Stimulated activated naive CD8-positive, alpha-beta T cell treated with anti-CD3 and anti-CD28 coated beads, Interleukin-15, Interleukin-2, amounts not matched to agents 100 ng/mL and 50 ng/mL, for 24 hours (primary cell): ENCODE measurements at regions not wholly inside any gene's neighbourhood (a gene's known extent, or its start where the extent isn't known, plus 50 kb on each side); places are given as distances from the start of the nearest gene placed in this dataset.

ENCODE experiments used
- H3K27ac Mint-ChIP-seq: one replicate; pipeline ENCODE4 v1.8.0; 2021; ENCODE audit warnings: mild to moderate bottlenecking, mixed read lengths
- H3K27me3 Mint-ChIP-seq: one replicate; pipeline ENCODE4 v1.8.0; 2021; ENCODE audit warnings: mixed read lengths
- H3K36me3 Mint-ChIP-seq: one replicate; pipeline ENCODE4 v1.8.0; 2021; ENCODE audit warnings: low read depth, mixed read lengths
- H3K4me1 Mint-ChIP-seq: one replicate; pipeline ENCODE4 v1.8.0; 2021; ENCODE audit warnings: low read depth, mixed read lengths
- H3K4me3 Mint-ChIP-seq: one replicate; pipeline ENCODE4 v1.8.0; 2021; ENCODE audit warnings: mild to moderate bottlenecking, mixed read lengths
- H3K9me3 Mint-ChIP-seq: one replicate; pipeline ENCODE4 v1.8.0; 2021; ENCODE audit warnings: mixed read lengths

DNA sequence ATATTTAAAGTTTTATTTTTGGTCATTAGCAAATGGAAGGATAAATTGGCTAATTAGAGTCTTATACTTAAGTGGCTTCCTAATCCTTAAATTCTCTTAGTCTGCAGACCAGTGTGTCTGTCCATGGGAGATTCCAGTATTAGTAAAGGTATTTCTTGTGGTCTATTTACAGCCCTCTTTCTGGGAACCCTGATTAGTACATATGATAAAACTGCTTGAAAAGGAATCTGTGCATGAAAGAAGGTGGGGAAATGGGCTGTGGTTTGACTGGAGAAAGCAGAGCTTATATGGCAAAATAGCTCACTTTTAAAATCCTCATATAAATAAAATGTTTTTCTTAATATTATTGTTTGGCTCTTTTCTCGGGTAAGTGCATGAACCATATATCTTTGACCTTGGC, 124.5 kb upstream of the RHOBTB1 start:
- Mint-ChIP-seq H3K27ac (no peak overlapping the region), H3K4me1 (no peaks in the 10 kb centered on the region), H3K4me3 (no peak overlapping the region), H3K27me3 (no peaks in the 10 kb centered on the region), H3K9me3 (no peaks in the 10 kb centered on the region), H3K36me3 (no peaks in the 10 kb centered on the region)

DNA sequence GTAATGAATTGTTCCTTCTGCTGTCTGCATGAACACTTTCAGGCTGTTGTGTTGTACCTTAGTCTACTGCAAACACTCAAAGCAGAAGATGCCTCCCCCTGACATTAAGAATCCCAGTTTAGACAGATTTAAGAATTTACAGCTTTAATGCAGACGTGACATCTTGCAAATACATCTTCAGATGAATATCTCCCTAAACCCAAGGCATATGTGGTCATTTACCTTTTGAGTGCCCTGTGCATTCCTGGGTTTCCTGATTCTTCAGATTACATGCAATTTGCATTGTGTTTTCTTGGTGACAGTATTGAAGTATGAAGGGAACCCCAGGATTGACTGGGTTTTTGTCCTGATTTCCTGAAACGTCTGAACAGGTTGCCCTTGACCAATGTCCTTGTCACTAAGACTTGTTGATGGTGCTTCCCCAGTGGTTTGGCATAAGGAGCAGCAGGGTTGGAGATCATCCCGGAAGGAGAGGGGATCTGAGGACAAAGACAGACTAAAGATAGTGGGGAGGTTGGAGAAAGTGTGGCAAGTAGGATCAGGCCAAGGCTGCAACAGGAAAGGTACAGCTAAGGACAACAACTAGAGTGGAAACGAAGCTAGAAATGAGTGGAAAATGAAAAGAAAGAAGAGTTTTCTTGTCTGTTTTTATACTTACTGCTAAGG, 123.8 kb upstream of the RHOBTB1 start:
- Mint-ChIP-seq H3K4me3 (no peak overlapping the region), H3K27me3 (no peaks in the 10 kb centered on the region), H3K27ac (no peak overlapping the region), H3K36me3 (no peaks in the 10 kb centered on the region), H3K4me1 (no peaks in the 10 kb centered on the region), H3K9me3 (no peaks in the 10 kb centered on the region)

DNA sequence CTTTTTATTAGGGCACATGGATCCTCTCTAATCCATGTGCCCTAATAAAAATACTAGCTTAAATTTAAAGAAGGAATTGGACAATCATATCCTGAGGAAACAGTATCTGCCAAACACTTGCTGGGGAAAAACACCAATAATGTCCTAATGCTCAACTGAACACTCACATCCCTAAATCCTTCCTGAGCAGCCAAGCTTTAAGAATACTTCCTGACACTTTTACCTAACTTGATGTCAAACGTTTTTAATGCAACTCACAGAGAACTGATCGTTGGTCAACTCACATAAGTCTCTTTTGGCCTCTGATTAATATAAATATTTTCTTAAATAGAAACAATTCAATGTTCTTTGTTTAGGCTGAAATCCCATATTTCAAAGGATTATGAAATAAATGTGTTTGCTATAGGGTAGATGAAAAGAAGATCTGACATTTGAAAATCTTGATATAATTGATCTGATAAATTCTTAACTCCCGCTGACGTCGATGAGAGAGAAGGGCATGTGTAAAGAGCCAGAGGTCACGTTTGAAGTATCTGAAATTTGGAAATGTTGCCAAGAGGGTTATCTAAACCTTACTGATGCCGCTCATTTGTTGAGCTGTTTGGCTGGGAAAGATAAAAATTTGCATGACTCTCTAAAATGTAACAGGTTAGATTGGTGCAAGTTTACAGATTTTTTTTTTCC, 122.8 kb upstream of the RHOBTB1 start:
- Mint-ChIP-seq H3K27me3 (peaks cover 3% of the 10 kb centered on the region), H3K27ac (no peak overlapping the region), H3K36me3 (no peaks in the 10 kb centered on the region), H3K4me1 (no peaks in the 10 kb centered on the region), H3K4me3 (no peak overlapping the region), H3K9me3 (no peaks in the 10 kb centered on the region)

DNA sequence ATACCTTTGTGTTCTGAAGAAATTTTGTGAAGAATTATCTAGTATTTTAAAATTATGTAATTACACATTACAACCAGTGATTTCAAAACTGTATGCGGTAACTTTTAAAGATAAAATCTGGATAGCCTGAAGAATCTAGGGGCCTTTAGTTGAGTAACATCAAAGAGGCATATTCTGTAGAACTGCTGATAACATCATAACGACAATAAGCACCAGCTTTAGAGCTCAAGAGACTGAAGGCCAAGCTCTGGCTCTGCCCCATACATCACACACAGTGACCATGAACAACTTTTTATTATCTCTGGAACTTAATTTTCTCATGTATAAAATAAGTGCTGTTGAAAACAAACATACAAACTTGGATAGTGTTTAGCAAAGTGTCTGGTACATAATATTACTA, 121.1 kb upstream of the RHOBTB1 start:
- H3K27me3 Mint-ChIP-seq, result peaks cover 3% of the 10 kb centered on the region
- no peak overlapping the region for H3K4me3 Mint-ChIP-seq
- no peaks in the 10 kb centered on the region for H3K9me3 Mint-ChIP-seq
- H3K36me3 Mint-ChIP-seq, result no peaks in the 10 kb centered on the region
- H3K4me1 Mint-ChIP-seq, result no peaks in the 10 kb centered on the region
- H3K27ac Mint-ChIP-seq, result no peak overlapping the region

DNA sequence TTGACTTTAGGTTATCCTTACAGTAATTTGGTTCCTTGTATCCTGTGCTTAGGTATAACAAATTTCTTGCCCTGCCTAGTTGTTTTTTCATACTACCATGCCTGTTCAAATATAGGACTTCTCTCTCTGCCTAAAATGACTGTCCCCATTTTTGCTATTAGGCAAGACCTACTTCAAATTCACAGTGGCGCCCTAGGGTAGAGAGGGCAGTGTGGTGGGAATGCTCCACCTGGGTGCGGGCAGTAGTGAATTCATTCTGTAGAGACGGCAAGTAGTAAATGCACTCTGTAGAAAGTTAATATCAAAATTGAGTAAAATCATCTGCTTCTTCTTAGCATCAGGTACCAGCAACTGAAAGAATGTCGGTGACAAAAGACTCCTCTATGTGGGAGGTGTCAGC, 120.4 kb upstream of the RHOBTB1 start:
- H3K36me3 Mint-ChIP-seq, result no peaks in the 10 kb centered on the region
- H3K27me3 Mint-ChIP-seq, result peaks cover 3% of the 10 kb centered on the region
- H3K27ac Mint-ChIP-seq, result no peak overlapping the region
- no peaks in the 10 kb centered on the region for H3K9me3 Mint-ChIP-seq
- no peak overlapping the region for H3K4me3 Mint-ChIP-seq
- H3K4me1 Mint-ChIP-seq, result no peaks in the 10 kb centered on the region

DNA sequence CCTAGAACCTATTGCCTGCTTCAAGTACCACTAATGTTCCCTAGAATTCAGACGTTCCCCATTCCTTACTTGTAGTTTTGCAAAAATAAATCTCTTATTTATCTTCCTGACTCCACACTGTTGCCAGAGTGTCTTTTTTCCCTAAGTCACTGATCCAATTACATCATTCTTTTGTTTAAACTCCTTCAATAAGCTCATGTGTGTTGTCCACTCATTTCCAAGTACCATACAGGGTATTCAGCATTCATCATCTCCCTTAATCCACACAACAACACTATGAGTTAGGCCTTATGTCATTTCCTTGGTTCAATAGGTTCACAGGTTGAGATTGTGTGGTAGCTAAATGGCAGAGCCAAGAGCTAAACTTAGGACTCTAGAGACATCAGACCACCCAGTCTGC, 119.9 kb upstream of the RHOBTB1 start:
- no peak overlapping the region for H3K4me3 Mint-ChIP-seq
- H3K9me3 Mint-ChIP-seq, result no peaks in the 10 kb centered on the region

DNA sequence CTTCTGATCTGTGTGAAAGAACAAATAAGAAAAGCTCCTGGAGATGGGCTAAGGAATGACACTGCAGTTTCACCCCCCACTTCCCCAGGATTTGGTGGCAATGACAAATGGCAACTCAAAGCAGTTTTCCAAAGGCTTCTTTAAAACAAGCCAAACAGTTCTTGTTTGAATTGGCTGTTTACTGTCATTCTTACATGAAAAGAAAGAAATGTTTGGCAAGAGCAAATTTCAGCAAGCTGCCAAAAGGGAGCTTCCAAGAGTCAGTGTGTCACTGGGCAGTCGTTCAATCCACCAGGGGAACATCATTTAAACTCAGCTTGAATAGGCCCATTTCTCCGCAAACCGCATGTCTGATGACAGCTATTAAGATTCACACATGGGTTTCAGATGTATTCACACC, 119.0 kb upstream of the RHOBTB1 start:
- H3K27ac Mint-ChIP-seq, result no peak overlapping the region
- peaks cover 3% of the 10 kb centered on the region for H3K27me3 Mint-ChIP-seq
- H3K4me3 Mint-ChIP-seq, result no peak overlapping the region
- H3K4me1 Mint-ChIP-seq, result no peaks in the 10 kb centered on the region
- H3K36me3 Mint-ChIP-seq, result no peaks in the 10 kb centered on the region
- H3K9me3 Mint-ChIP-seq, result no peaks in the 10 kb centered on the region

More for the DNA sequence above, 119.9 kb upstream of the RHOBTB1 start:
- Mint-ChIP-seq H3K27ac (no peak overlapping the region), H3K36me3 (no peaks in the 10 kb centered on the region), H3K4me1 (no peaks in the 10 kb centered on the region), H3K27me3 (peaks cover 3% of the 10 kb centered on the region)

DNA sequence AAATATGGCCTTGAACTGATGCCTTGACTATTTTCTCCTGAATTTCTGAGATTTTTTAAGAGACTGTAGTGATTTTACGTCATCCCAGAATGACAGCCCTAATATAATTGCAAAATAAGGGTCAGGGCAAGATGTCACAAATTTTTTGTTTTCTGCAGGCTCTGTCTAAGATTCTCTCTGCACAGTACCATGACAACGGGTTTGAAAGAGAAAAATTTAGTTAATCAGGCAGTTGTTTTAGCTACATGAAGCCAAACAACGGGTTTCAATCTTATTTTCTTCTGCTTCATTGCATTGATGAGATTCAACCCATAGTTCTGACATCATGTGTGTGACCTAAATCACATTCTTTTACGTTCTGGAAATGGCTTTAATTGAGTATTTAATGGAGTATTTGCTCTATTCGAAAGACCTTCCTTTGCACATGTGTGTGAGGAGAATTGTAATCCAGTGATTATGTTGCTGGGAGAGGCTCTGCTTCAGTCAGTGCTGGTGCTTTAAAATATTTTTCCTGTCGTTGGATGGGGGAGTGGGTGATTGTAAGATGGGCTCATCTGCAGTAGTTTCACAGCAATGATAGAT, 118.0 kb upstream of the RHOBTB1 start:
- H3K4me3 Mint-ChIP-seq, result no peak overlapping the region
- no peak overlapping the region for H3K27ac Mint-ChIP-seq
- H3K4me1 Mint-ChIP-seq, result no peaks in the 10 kb centered on the region
- no peaks in the 10 kb centered on the region for H3K36me3 Mint-ChIP-seq
- no peaks in the 10 kb centered on the region for H3K9me3 Mint-ChIP-seq
- H3K27me3 Mint-ChIP-seq, result peaks cover 3% of the 10 kb centered on the region

DNA sequence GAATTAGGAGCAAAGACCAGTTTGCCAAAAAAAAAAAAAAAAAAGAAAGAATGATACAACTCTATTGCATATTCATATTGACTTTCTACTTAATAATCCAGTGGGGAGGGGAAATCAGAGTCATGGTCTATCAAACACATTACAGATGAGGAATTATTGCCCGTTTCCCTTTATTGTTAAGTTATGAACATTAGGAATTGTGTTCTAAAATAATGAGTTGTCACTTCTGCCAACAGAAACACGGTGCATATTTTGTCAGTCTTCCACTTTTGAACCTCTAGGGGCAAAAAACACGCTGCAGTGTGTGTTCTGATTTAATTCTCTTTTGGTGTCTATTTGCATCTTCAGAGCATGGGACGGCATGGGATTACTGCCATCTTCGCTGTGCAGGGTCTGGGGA, 115.7 kb upstream of the RHOBTB1 start:
- H3K4me3 Mint-ChIP-seq, result no peak overlapping the region
- H3K9me3 Mint-ChIP-seq, result no peaks in the 10 kb centered on the region
- H3K27me3 Mint-ChIP-seq, result peaks cover 3% of the 10 kb centered on the region
- H3K4me1 Mint-ChIP-seq, result no peaks in the 10 kb centered on the region
- H3K27ac Mint-ChIP-seq, result no peak overlapping the region
- no peaks in the 10 kb centered on the region for H3K36me3 Mint-ChIP-seq

DNA sequence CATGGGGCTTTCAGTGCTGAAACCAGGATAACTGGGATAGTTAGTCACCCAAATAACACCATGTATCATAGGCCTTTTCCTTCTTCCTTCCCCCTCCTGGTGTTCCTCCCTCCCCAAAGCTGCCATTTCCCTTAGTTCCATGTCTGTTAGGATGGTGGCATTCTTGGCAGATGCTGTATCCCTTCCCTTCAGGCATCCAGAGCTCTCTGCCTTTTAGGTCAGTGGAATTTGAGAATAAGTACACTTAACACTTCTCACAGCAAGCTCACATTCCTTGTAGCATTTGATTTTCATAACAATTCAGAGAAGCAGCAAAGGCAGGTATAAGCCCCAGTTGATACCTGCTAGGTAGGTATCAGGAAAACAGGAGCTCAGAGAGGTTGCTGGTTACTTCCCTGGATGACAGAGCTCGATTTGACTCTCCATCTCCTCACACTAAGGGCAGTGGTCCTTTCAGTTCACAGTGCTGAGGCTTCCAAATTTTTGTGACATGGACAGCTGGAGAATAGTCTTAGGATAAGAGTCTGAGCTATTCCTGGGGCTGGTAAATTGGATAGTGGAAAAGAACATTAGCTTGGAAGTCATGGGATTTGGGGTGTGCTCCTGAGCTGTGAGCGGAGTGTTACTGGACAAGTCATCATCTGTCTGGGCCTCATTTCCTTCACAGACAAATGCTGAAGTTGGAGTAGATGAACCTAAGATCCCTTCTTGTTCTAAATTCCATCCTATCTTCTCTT, 108.7 kb upstream of the RHOBTB1 start:
- H3K27me3 Mint-ChIP-seq, result no peaks in the 10 kb centered on the region
- H3K36me3 Mint-ChIP-seq, result no peaks in the 10 kb centered on the region
- H3K4me3 Mint-ChIP-seq, result no peak overlapping the region
- no peaks in the 10 kb centered on the region for H3K9me3 Mint-ChIP-seq
- no peaks in the 10 kb centered on the region for H3K4me1 Mint-ChIP-seq
- H3K27ac Mint-ChIP-seq, result no peak overlapping the region

DNA sequence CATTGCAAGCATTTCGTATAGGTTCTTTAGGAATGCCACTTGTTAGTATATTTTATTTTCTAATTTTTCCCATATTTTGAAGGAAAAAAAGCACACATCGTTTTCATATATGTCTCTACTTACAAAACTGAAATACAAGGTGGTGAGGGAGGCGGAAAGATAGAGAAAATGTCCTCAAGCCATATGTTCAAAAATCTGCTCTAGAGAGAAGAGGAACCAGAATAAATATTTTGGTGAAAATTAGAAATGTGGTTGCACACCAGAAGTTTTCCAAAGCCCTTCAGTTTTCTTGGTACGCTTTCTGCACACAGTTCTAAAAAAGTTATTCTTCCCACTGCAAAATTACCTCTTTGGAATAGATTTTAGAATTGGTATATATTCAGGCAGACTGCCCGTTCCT, 107.4 kb upstream of the RHOBTB1 start:
- no peak overlapping the region for H3K4me3 Mint-ChIP-seq
- no peaks in the 10 kb centered on the region for H3K27me3 Mint-ChIP-seq
- H3K36me3 Mint-ChIP-seq, result no peaks in the 10 kb centered on the region
- H3K4me1 Mint-ChIP-seq, result no peaks in the 10 kb centered on the region
- no peak overlapping the region for H3K27ac Mint-ChIP-seq
- no peaks in the 10 kb centered on the region for H3K9me3 Mint-ChIP-seq

DNA sequence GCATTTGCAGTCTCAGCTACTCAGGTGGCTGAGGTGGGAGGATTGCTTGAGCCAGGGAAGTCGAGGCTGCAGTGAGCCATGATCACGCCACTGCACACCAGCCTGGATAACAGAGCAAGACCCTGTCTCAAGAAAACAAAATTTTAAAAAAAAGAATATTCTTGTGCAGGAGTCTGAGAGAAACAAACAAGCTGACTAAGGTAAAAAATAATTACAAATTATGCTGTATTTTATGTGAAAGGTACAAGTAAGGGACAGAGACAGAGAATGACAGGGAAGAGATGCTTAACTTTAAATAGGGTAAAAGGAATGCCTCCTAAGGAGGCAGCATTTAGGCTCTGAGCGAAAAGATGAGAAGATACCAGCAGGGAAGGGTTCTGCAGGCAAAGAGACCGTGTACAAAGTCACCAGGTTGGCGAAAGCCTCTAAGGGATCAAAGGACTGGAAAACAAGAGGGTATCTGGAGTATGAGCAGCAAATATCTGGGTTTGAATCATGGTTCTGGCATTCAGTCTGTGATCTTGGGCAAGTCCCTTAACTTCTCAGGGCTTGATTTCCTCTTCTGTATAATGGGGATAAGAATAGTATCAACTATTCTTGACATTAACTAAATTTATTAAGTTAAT, 106.2 kb upstream of the RHOBTB1 start:
- H3K4me1 Mint-ChIP-seq, result no peaks in the 10 kb centered on the region
- no peaks in the 10 kb centered on the region for H3K27me3 Mint-ChIP-seq
- H3K4me3 Mint-ChIP-seq, result no peak overlapping the region
- no peaks in the 10 kb centered on the region for H3K36me3 Mint-ChIP-seq
- H3K9me3 Mint-ChIP-seq, result no peaks in the 10 kb centered on the region
- H3K27ac Mint-ChIP-seq, result no peak overlapping the region

DNA sequence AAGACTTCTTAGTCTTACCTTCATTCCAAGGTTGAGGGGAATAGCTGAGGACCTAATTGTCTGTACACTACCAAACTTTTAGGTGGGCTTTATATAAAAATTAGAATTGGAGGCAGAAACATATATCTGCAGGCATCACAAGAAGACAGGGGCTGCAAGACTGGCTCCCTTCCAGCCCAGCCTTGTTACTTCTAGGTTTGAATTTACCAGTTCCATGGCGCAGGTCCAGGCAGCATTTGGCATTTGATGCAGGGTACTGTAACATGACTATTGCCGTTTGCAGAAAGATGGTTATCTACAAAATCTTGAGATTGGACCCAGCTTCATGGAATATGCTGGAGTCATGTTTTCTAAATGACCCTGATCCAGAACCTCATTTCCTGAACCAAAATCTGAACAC, 105.4 kb upstream of the RHOBTB1 start:
- Mint-ChIP-seq H3K4me1 (no peaks in the 10 kb centered on the region), H3K4me3 (no peak overlapping the region), H3K36me3 (no peaks in the 10 kb centered on the region), H3K9me3 (no peaks in the 10 kb centered on the region), H3K27ac (no peak overlapping the region), H3K27me3 (no peaks in the 10 kb centered on the region)

DNA sequence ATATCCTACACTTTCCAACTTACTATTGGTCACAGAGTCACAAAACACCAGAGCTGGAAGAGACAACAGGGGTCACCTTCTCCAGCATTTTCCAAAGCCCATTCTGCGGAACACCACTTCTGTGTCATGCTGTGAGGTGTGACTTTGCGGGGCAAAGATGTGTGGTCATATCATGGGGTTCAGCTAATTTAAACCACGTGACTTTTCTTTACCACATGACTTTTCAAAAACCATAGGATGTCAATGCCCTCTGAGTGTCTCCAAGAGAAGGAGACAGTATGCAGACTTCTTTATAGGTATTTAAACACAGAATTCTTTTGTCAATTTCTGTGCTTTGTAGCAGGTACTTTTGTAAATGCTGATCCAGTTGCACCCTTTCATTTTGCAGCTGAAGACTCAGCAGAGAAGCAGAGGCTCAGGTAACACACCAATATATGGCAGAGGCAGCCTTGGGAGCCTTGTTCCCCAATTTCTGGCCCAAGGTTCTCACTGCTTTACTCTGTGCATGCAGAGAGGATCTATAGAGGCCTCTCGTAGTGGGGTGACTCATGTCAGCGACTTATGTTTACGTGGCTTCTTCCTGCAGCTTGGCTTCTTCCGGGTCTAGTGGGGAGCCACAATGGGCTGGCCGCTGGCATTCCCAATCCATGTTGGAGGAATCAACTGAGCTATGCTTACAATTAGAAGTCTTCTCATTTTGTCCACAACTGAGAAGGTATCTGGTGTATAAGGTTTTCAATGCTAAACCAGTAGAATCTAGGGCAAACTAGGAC, 104.0 kb upstream of the RHOBTB1 start:
- no peak overlapping the region for H3K4me3 Mint-ChIP-seq
- H3K9me3 Mint-ChIP-seq, result no peaks in the 10 kb centered on the region
- H3K27me3 Mint-ChIP-seq, result no peaks in the 10 kb centered on the region
- H3K4me1 Mint-ChIP-seq, result no peaks in the 10 kb centered on the region
- H3K27ac Mint-ChIP-seq, result no peak overlapping the region
- H3K36me3 Mint-ChIP-seq, result no peaks in the 10 kb centered on the region
